ENCODE measurements at regions not wholly inside any gene's neighbourhood (a gene's known extent, or its start where the extent isn't known, plus 50 kb on each side); places are given as distances from the start of the nearest gene placed in this dataset.

DNA sequence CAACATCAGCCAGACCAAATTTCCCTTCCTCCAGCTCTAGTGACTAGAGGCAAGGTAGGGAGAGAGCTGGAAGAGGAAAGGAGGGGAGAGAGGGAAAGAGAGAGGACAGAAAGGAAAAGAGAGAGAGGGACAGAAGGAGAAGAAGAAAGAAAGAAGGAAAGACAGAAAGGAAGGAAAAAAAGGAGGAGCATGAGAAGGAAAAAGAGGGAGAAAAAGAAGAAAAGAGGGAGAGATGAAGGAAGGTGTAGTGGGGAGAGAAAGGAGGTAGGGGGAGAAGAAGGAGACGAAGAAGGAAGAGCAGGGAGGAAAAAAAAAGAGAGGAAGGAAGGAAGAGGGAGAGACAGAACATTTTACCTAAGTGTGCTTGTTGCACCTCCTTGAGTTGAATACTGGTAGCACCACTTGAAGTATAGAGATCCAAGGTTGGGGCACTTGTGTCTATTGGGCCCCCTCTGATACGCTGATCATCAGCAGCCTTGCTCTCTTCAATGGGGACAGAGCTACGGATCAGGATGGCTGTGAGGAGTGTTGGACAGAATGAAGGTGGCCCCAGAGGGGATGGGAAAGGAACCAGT is 232.5 kb downstream of the SUDS3 start:
- TF ChIP-seq ZNF263 (CRISPR knock-in tag; IDR thresholded peaks at IDR 0.05; ENCODE audit: borderline replicate concordance), result no peak
- no peak for TF ChIP-seq PHTF2 (CRISPR knock-in tag; IDR thresholded peaks at IDR 0.05)
- TF ChIP-seq TOE1 (IDR thresholded peaks at IDR 0.05; ENCODE audit: borderline replicate concordance), result no peak
- no peak for TF ChIP-seq TOE1 (CRISPR knock-in tag; IDR thresholded peaks at IDR 0.05; ENCODE audit: borderline replicate concordance, low read depth)
- no peak for TF ChIP-seq NFIC (IDR thresholded peaks at IDR 0.05)
- TF ChIP-seq SMARCA4 (IDR thresholded peaks at IDR 0.05), result no peak
- no peak for TF ChIP-seq POLR2A (conservative IDR thresholded peaks at IDR 0.05)
- TF ChIP-seq, protein P1, sequence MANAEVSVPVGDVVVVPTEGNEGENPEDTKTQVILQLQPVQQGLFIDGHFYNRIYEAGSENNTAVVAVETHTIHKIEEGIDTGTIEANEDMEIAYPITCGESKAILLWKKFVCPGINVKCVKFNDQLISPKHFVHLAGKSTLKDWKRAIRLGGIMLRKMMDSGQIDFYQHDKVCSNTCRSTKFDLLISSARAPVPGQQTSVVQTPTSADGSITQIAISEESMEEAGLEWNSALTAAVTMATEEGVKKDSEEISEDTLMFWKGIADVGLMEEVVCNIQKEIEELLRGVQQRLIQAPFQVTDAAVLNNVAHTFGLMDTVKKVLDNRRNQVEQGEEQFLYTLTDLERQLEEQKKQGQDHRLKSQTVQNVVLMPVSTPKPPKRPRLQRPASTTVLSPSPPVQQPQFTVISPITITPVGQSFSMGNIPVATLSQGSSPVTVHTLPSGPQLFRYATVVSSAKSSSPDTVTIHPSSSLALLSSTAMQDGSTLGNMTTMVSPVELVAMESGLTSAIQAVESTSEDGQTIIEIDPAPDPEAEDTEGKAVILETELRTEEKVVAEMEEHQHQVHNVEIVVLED (CRISPR knock-in tag; IDR thresholded peaks at IDR 0.05), result no peak
- no peak for TF ChIP-seq SP1 (CRISPR knock-in tag; IDR thresholded peaks at IDR 0.05)
- no peak for TF ChIP-seq TCF3 (CRISPR knock-in tag; IDR thresholded peaks at IDR 0.05)
- TF ChIP-seq, protein P2, sequence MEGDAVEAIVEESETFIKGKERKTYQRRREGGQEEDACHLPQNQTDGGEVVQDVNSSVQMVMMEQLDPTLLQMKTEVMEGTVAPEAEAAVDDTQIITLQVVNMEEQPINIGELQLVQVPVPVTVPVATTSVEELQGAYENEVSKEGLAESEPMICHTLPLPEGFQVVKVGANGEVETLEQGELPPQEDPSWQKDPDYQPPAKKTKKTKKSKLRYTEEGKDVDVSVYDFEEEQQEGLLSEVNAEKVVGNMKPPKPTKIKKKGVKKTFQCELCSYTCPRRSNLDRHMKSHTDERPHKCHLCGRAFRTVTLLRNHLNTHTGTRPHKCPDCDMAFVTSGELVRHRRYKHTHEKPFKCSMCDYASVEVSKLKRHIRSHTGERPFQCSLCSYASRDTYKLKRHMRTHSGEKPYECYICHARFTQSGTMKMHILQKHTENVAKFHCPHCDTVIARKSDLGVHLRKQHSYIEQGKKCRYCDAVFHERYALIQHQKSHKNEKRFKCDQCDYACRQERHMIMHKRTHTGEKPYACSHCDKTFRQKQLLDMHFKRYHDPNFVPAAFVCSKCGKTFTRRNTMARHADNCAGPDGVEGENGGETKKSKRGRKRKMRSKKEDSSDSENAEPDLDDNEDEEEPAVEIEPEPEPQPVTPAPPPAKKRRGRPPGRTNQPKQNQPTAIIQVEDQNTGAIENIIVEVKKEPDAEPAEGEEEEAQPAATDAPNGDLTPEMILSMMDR (IDR thresholded peaks at IDR 0.05 in 2 of 3, conservative IDR thresholded peaks at IDR 0.05 in 1 of 3; ENCODE audit: insufficient read depth in 2 of 3, low read depth in 1 of 3, low read length in 3 of 3), result no peak
